ENCODE measurements at regions not wholly inside any gene's neighbourhood (a gene's known extent, or its start where the extent isn't known, plus 50 kb on each side); places are given as distances from the start of the nearest gene placed in this dataset.

GRCh38 chr16:73197598-73197997 lies 149.7 kb upstream of the ZFHX3 start:
- TF ChIP-seq EP300 (IDR thresholded peaks at IDR 0.05), result no peak
- TF ChIP-seq POLR2A (IDR thresholded peaks at IDR 0.05), result no peak
- no peak for TF ChIP-seq CTCF (IDR thresholded peaks at IDR 0.05)

All from tibial nerve (tissue), 4 donors.